OCI-LY1 (cell line): ENCODE measurements at regions not wholly inside any gene's neighbourhood (a gene's known extent, or its start where the extent isn't known, plus 50 kb on each side); places are given as distances from the start of the nearest gene placed in this dataset.

Source experiments
- H2AFZ ChIP-seq: fragments of 200-600 bp; sonication (generic), shearing (Covaris generic); 2 replicates; pipeline ENCODE4 v1.6.0; 2014; ENCODE audit warnings: antibody characterized with exemption, mild to moderate bottlenecking, low read length
- H3F3A ChIP-seq: fragments of 200-600 bp; sonication (generic), shearing (Covaris generic); 2 replicates; pipeline ENCODE4 v1.6.0; 2014; ENCODE audit warnings: mild to moderate bottlenecking, antibody characterized with exemption, low read length, moderate library complexity; ENCODE audit not compliant: insufficient read depth
- H3K27ac ChIP-seq: fragments of 200-600 bp; sonication (generic); 2 replicates; pipeline ENCODE4 v1.5.1; 2014; ENCODE audit warnings: low read length, mixed run types, mild to moderate bottlenecking, low read depth; ENCODE audit not compliant: poor library complexity, severe bottlenecking
- H3K27me3 ChIP-seq: fragments of 200-600 bp; sonication (generic); 2 replicates; pipeline ENCODE4 v1.6.0; 2014; ENCODE audit warnings: antibody characterized with exemption, mild to moderate bottlenecking, low read length, moderate library complexity; ENCODE audit not compliant: insufficient read depth
- H3K36me3 ChIP-seq: fragments of 200-600 bp; sonication (generic); 2 replicates; pipeline ENCODE4 v1.6.1; 2014; ENCODE audit warnings: mild to moderate bottlenecking, antibody characterized with exemption, low read length, moderate library complexity, mixed read lengths; ENCODE audit not compliant: insufficient read depth
- H3K4me1 ChIP-seq: fragments of 200-600 bp; sonication (generic); 2 replicates; pipeline ENCODE4 v1.5.1; 2014; ENCODE audit warnings: mild to moderate bottlenecking, low read length, moderate library complexity; ENCODE audit not compliant: insufficient read depth, severe bottlenecking
- H3K4me2 ChIP-seq: fragments of 200-600 bp; sonication (generic), shearing (Covaris generic); 2 replicates; pipeline ENCODE4 v1.6.1; 2014; ENCODE audit warnings: low read length
- H3K4me3 ChIP-seq: fragments of 200-600 bp; sonication (generic); 2 replicates; pipeline ENCODE4 v1.5.1; 2014; ENCODE audit warnings: low read length, low read depth, mild to moderate bottlenecking, mixed read lengths; ENCODE audit not compliant: poor library complexity, severe bottlenecking
- H3K79me2 ChIP-seq: fragments of 200-600 bp; shearing (Covaris generic); 2 replicates; pipeline ENCODE4 v1.6.1; 2016; ENCODE audit warnings: mixed run types, low read length, mixed read lengths; ENCODE audit not compliant: insufficient read depth
- H3K9ac ChIP-seq: fragments of 200-600 bp; sonication (generic), shearing (Covaris generic); 2 replicates; pipeline ENCODE4 v1.6.1; 2014; ENCODE audit warnings: mild to moderate bottlenecking, low read length, mixed read lengths
- H3K9me2 ChIP-seq: fragments of 200-600 bp; sonication (generic), shearing (Covaris generic); 2 replicates; pipeline ENCODE4 v1.6.1; 2014; ENCODE audit warnings: low read depth, mild to moderate bottlenecking, low read length, mixed read lengths
- H3K9me3 ChIP-seq: fragments of 200-600 bp; shearing (Covaris generic); 2 replicates; pipeline ENCODE4 v1.6.1; 2014; ENCODE audit warnings: low read length, mixed read lengths
- H4K20me1 ChIP-seq: fragments of 200-600 bp; sonication (generic), shearing (Covaris generic); 2 replicates; pipeline ENCODE4 v1.6.0; 2016; ENCODE audit warnings: mild to moderate bottlenecking, low read length; ENCODE audit not compliant: insufficient read depth
- EZH2 ChIP-seq: fragments of 200-600 bp; sonication (generic), shearing (Covaris generic); IDR thresholded peaks from 2 replicates; pipeline ENCODE4 v1.8.0; 2017; ENCODE audit warnings: borderline replicate concordance, mixed run types, mild to moderate bottlenecking, antibody characterized with exemption, low read length, moderate library complexity, mixed read lengths
- TF ChIP-seq, protein P1 (sequence below): fragments of 200-600 bp; sonication (generic), shearing (Covaris generic); IDR thresholded peaks from 2 replicates; pipeline ENCODE4 v1.5.1; 2017; ENCODE audit warnings: mild to moderate bottlenecking, antibody characterized with exemption, low read length, moderate library complexity, mixed read lengths

GRCh38 chr21:28858424-28858823 lies 134.3 kb downstream of the LTN1 start:
- Histone ChIP-seq H3K27ac (no peak overlapping the region), H3F3A (no peaks in the 10 kb centered on the region), H2AFZ (no peak overlapping the region), H3K9ac (no peak overlapping the region), H3K4me3 (no peak overlapping the region), H3K79me2 (no peaks in the 10 kb centered on the region), H3K9me2 (no peaks in the 10 kb centered on the region), H3K27me3 (no peaks in the 10 kb centered on the region), H3K9me3 (no peaks in the 10 kb centered on the region), H4K20me1 (no peaks in the 10 kb centered on the region), H3K4me1 (no peaks in the 10 kb centered on the region), H3K36me3 (no peaks in the 10 kb centered on the region), H3K4me2 (no peak overlapping the region)
- TF ChIP-seq EZH2 = no peak
- TF ChIP-seq, protein P1, sequence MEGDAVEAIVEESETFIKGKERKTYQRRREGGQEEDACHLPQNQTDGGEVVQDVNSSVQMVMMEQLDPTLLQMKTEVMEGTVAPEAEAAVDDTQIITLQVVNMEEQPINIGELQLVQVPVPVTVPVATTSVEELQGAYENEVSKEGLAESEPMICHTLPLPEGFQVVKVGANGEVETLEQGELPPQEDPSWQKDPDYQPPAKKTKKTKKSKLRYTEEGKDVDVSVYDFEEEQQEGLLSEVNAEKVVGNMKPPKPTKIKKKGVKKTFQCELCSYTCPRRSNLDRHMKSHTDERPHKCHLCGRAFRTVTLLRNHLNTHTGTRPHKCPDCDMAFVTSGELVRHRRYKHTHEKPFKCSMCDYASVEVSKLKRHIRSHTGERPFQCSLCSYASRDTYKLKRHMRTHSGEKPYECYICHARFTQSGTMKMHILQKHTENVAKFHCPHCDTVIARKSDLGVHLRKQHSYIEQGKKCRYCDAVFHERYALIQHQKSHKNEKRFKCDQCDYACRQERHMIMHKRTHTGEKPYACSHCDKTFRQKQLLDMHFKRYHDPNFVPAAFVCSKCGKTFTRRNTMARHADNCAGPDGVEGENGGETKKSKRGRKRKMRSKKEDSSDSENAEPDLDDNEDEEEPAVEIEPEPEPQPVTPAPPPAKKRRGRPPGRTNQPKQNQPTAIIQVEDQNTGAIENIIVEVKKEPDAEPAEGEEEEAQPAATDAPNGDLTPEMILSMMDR = no peak

DNA sequence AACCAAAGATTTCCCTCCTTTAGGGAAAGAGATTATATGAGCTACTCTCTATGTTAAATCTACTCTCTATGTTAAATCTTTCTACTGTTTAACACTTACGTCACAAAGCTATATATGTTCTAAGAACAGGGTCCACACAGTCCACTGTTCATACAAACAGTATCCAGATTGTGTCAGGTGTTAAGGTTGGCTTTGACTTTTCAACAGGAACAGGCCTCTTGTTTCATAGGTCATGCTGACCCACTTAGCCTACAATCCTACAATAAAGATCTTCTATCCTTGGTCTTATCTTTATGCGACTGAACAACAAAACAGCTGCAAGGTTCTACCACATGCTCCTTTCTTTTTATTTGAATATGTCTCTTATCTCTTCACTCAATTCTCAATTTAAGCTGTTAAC lies 134.9 kb downstream of the LTN1 start:
- TF ChIP-seq EZH2 = no peak
- TF ChIP-seq, protein P1 = no peak
- Histone ChIP-seq H3K9me3 (no peaks in the 10 kb centered on the region), H3F3A (no peaks in the 10 kb centered on the region), H4K20me1 (no peaks in the 10 kb centered on the region), H3K9ac (no peak overlapping the region), H3K27ac (no peak overlapping the region), H3K4me1 (no peaks in the 10 kb centered on the region), H3K9me2 (no peaks in the 10 kb centered on the region), H2AFZ (no peak overlapping the region), H3K4me3 (no peak overlapping the region), H3K36me3 (no peaks in the 10 kb centered on the region), H3K27me3 (no peaks in the 10 kb centered on the region), H3K79me2 (no peaks in the 10 kb centered on the region), H3K4me2 (no peak overlapping the region)

DNA sequence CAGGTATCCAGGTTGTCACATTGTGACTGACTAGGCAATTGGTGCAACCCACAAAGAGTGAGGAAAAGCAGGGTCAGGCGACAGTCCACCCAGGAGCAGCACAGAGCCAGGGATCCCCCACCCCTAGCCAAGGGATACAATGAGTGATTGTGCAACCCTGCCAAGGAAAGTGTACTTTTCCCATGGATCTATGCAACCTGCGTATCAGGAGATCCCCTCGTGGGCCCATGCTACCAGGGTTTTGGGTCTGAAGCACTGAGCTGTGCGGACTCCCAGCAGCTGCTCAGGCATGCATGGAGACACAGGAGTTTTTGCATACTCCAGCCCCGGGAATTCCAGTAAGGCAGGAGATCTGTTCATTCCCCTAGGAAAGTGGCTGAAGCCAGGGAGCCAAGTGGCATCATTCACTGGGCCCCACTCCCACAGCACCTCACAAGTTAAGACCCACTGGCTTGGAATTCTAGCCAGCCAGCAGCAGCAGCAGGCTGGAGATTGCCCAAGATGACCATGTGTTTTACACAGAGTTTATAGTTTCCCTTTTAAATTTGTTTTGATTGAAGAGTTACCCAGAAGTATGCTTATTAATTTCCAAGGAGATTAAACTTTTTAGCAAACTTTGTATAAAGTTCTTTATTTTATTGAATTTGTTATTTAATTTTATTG lies 136.0 kb downstream of the LTN1 start:
- no peaks in the 10 kb centered on the region for H3K79me2 ChIP-seq
- H3K36me3 ChIP-seq = no peaks in the 10 kb centered on the region
- H3K27me3 ChIP-seq = no peaks in the 10 kb centered on the region
- H2AFZ ChIP-seq = no peak overlapping the region
- no peaks in the 10 kb centered on the region for H3K9me3 ChIP-seq
- H3K9ac ChIP-seq = no peak overlapping the region
- no peak overlapping the region for H3K4me2 ChIP-seq
- H4K20me1 ChIP-seq = no peaks in the 10 kb centered on the region
- no peaks in the 10 kb centered on the region for H3K4me1 ChIP-seq
- no peaks in the 10 kb centered on the region for H3K9me2 ChIP-seq
- no peak overlapping the region for H3K27ac ChIP-seq
- TF ChIP-seq, protein P1 = no peak
- TF ChIP-seq EZH2 = no peak
- no peak overlapping the region for H3K4me3 ChIP-seq
- H3F3A ChIP-seq = no peaks in the 10 kb centered on the region
